ENCODE measurements at regions not wholly inside any gene's neighbourhood (a gene's known extent, or its start where the extent isn't known, plus 50 kb on each side); places are given as distances from the start of the nearest gene placed in this dataset.

DNA sequence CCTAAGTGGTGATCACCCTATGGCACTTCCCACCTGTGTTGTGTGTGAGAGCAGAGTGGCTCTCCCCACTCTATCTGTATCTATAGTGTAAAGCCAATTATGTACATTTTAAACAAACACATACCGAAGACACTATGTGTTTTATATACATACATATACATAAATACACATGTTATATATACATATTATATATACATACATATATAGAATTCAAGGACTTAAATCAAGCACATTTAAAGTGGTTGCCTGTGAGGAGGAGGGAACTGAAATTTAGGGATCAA is 246.6 kb downstream of the LY86 start:
- no peak overlapping the region for H3K4me3 ChIP-seq (ENCODE audit: low read depth, low read length)
- TF ChIP-seq, protein P1, sequence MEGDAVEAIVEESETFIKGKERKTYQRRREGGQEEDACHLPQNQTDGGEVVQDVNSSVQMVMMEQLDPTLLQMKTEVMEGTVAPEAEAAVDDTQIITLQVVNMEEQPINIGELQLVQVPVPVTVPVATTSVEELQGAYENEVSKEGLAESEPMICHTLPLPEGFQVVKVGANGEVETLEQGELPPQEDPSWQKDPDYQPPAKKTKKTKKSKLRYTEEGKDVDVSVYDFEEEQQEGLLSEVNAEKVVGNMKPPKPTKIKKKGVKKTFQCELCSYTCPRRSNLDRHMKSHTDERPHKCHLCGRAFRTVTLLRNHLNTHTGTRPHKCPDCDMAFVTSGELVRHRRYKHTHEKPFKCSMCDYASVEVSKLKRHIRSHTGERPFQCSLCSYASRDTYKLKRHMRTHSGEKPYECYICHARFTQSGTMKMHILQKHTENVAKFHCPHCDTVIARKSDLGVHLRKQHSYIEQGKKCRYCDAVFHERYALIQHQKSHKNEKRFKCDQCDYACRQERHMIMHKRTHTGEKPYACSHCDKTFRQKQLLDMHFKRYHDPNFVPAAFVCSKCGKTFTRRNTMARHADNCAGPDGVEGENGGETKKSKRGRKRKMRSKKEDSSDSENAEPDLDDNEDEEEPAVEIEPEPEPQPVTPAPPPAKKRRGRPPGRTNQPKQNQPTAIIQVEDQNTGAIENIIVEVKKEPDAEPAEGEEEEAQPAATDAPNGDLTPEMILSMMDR (IDR thresholded peaks at IDR 0.05; ENCODE audit: low read depth, low read length), result no peak

DNA sequence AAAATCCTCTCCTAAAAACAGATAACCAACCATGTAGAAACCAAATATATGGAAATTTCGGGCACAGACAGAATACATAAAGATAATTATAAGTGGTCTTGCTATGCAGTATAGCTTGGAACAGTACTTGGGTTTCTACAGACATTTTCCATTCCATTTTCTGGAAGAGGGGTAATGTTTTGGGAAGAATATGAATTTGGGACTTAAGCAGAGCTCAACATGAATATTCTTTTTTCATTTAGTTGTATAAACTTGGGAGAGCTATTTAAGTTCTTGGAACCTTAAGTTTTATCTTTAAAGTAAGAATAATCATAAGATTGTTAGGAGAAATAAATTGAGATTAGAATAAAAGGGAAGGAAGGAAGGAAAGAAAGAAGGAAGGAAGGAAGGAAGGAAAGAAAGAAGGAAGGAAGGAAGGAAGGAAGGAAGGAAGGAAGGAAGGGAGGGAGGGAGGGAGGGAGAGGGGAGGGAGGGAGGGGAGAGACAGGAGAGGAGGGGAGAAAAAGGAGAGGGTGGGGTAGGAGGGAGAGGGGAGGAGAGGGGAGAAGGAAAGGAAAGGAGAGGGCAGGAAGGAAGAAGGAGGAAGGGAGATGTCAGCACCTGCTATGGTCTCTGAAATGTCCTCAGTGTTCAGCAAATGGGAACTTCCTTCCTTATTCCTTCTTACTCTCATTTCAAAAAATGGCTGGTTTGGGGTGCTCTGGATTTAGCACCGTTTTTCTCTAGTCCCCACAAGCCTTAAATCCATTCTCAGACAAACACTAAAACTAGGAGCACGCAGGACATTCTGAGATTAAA is 248.3 kb downstream of the LY86 start:
- H3K4me3 ChIP-seq (ENCODE audit: low read depth, low read length), result no peak overlapping the region

DNA sequence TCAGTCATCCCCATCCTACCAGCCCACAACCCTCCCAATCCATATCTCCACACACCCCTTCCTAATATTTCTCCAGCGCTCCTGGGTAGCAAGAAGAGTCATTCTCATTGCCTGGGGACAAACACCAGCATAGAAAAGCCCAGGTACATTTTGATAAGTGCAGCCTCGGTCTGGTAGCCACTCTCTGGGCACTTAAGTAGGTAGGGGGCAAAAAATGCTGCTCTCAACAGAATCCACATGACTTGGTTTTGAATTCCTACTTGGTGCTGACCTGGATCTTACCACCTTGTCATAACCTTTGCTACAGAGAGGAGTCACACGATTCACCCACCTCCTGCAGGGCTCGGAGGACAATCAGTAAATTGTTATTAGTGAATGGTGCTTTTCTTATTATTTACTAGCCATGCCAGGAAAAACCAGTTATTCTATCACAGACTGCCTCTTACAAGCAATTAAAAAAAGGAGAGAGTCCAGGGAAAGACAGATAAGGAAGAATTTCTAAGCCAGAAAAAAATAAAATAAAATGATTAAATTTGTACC is 249.1 kb downstream of the LY86 start:
- TF ChIP-seq, protein P1 (IDR thresholded peaks at IDR 0.05; ENCODE audit: low read depth, low read length), result no peak
- H3K4me3 ChIP-seq (ENCODE audit: low read depth, low read length), result no peak overlapping the region

More for the DNA sequence above, 248.3 kb downstream of the LY86 start:
- TF ChIP-seq, protein P1 (IDR thresholded peaks at IDR 0.05; ENCODE audit: low read depth, low read length), result no peak

DNA sequence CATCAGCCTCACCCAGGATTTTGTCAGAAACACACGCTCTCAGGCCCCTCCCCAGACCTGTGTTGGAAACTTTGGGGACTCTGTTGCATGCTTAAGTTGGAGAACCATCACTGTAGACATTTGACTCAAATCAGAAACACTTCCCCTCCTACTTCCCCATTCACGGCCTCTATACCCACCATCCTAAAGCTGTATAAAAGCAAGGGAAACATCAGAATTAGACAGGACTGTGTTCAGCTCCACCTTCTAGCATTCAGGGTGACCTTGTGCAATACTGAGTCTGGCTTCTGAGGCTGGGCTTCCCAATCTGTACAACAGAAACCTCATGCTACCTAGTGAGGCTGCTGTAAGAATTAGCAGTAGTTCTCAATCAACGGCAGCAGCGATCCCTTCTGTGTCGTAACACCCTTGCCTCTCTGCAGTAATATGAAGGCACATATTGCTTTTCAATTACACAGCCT is 252.3 kb downstream of the LY86 start:
- no peak overlapping the region for H3K4me3 ChIP-seq (ENCODE audit: low read depth, low read length)
- TF ChIP-seq, protein P1 (IDR thresholded peaks at IDR 0.05; ENCODE audit: low read depth, low read length), result no peak

DNA sequence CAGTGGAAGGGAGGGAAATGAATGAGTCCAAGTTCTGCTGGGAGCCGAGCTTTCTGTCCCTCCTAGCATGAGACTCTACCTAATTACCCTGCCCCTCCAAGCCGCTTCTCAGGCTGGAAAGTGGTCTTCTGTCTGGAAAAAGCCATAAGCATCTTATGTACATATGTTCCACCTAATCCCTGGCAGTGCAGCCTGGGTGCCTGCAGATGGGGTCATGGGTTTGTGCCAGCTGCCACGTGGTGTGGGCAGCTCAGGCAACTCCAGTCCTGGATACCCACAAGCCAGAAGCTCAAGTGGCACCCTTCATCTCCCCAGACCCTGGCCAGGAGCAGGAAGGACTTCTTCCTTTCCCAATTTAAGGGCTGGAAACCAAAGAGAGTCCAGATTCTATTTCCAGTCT is 253.1 kb downstream of the LY86 start:
- TF ChIP-seq, protein P1 (IDR thresholded peaks at IDR 0.05; ENCODE audit: low read depth, low read length), result no peak
- no peak overlapping the region for H3K4me3 ChIP-seq (ENCODE audit: low read depth, low read length)

DNA sequence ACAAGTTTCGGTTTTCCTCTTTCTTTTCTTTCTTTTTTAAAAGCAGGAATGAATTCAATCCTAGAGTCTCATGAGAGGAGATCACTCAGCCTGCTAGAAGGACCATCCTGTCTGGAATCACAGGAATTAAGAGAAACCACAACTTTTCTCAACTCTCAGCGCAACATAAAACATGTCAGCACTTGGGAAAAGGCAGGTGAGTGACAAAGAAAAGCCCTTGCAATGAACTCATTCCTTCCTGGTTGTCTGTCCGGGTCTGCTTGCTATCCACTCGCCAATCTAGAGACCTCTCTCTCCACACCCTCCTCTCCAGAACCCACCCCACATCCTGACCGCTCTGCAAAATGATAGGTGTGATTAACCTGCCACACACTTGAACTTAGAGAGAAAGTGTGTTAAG is 253.8 kb downstream of the LY86 start:
- no peak overlapping the region for H3K4me3 ChIP-seq (ENCODE audit: low read depth, low read length)
- TF ChIP-seq, protein P1 (IDR thresholded peaks at IDR 0.05; ENCODE audit: low read depth, low read length), result no peak

DNA sequence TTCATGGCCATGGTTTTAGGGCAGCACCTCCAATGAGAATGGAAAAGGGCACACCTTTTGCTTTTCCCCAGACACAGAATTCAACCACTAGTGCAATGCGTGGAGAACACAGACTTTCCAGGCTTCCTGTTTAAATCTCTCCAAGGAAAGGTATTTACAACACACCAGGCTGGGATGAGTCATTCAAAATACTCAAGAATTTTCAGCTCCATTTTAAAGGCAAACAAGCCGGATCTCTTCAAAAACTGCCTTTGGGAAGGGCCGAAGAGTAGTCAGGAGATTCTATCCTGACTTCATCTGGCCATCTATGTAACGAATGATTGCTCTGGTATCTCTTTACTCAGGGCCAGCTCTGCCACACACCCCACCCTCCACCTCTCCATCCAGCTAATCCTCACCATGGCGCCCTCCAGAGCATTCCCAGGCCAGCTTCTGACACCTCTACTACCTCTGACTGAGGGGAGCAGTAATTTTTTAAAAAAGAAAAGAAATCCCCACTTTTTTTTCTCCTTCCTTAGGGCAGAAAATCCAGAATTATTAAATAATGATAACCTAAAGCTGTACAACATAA is 254.6 kb downstream of the LY86 start:
- H3K4me3 ChIP-seq (ENCODE audit: low read depth, low read length), result no peak overlapping the region
- TF ChIP-seq, protein P1 (IDR thresholded peaks at IDR 0.05; ENCODE audit: low read depth, low read length), result no peak

Data from WI38 (cell line).